ENCODE measurements at regions not wholly inside any gene's neighbourhood (a gene's known extent, or its start where the extent isn't known, plus 50 kb on each side); places are given as distances from the start of the nearest gene placed in this dataset.

GRCh38 chr6:156552849-156553248 lies 224.3 kb upstream of the ARID1B start:
- no peaks in the 10 kb centered on the region for H3K4me1 ChIP-seq (replicated peaks)
- no peak overlapping the region for H3K4me3 ChIP-seq
- no peaks in the 10 kb centered on the region for H3K27me3 ChIP-seq (replicated peaks)
- H3K36me3 ChIP-seq, result no peaks in the 10 kb centered on the region
- no peak overlapping the region for H3K27ac ChIP-seq
- H3K9me3 ChIP-seq (replicated peaks), result 0 out of 2 replicates have a peak, but pooled peaks cover 2% of the 10 kb centered on the region
- DNase-seq (ENCODE audit: low read depth in 1 of 2, low spot score in 2 of 2), result peak in 1 of 2 experiments; percentile 23

DNA sequence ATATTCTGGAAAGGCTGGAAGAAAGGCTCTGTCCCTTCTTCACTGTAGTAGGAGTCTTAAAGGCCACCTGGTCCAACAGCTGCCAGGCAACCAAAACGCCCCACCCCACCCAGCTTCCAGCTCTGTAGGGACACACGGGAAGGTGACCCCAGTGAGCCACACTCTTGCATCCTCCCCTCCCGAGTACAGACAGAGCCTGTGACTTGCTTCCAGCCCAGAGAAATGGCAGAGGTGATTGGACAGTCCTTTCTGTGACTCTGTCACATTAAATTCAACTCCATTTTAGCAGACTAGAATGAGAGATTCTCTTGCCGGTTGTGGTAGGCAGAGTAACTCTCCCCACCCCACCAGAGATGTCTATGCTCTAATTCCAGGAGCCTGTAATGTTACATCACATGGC lies 226.2 kb upstream of the ARID1B start:
- H3K27ac ChIP-seq, result no peak overlapping the region
- H3K4me3 ChIP-seq, result no peak overlapping the region
- no peaks in the 10 kb centered on the region for H3K36me3 ChIP-seq
- no peaks in the 10 kb centered on the region for H3K9me3 ChIP-seq (replicated peaks)
- peak in 1 of 2 experiments; percentile 27 for DNase-seq (ENCODE audit: low read depth in 1 of 2, low spot score in 2 of 2)
- H3K4me1 ChIP-seq (replicated peaks), result no peaks in the 10 kb centered on the region
- no peaks in the 10 kb centered on the region for H3K27me3 ChIP-seq (replicated peaks)

DNA sequence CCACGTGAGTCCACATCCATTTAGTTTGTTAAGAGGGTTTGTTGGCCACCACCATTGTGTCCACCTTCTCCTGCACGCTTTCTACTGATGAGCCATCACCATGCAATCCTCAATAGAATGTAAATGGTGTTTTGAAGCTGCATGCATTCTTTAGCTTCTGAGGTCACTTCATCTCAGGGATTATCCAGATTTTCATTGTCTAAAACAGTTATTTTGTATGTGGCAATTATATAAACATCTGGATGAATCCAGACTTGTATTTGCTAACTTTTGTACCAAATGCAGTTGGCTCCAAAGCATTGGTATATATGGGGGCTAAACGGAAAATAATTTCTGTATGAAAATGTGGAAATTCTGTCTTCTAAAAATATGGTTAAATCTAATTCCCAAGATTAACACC lies 231.2 kb upstream of the ARID1B start:
- DNase-seq (ENCODE audit: low read depth in 1 of 2, low spot score in 2 of 2), result peak in 1 of 2 experiments; percentile 5

DNA sequence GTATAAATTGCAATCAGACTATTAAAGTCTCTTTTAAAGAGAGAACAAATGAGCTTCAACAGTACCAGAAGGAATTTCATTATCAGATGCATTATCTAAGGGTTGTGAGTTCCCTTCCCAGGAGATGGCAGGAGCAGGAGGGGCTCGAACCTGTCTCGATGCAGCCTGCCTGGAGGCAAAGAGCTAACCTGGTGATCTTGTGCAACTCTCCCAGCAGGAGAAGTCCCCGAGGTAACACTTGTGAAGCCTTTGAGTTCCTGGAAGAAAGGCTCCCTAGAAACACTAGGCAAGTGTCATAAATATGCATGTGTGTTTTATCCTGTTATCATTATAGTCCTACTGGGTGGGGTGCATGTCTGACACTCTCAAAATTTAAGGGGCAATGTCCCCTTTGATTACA lies 232.2 kb upstream of the ARID1B start:
- H3K27ac ChIP-seq, result no peak overlapping the region
- no peaks in the 10 kb centered on the region for H3K4me1 ChIP-seq (replicated peaks)
- DNase-seq (ENCODE audit: low read depth in 1 of 2, low spot score in 2 of 2), result peak in 1 of 2 experiments; percentile 21
- no peaks in the 10 kb centered on the region for H3K9me3 ChIP-seq (replicated peaks)
- no peaks in the 10 kb centered on the region for H3K36me3 ChIP-seq
- H3K27me3 ChIP-seq (replicated peaks), result no peaks in the 10 kb centered on the region
- no peak overlapping the region for H3K4me3 ChIP-seq

More for the DNA sequence above, 231.2 kb upstream of the ARID1B start:
- Histone ChIP-seq H3K27ac (no peak overlapping the region), H3K4me1 (replicated peaks) (no peaks in the 10 kb centered on the region), H3K4me3 (no peak overlapping the region), H3K36me3 (no peaks in the 10 kb centered on the region), H3K27me3 (replicated peaks) (no peaks in the 10 kb centered on the region), H3K9me3 (replicated peaks) (no peaks in the 10 kb centered on the region)

- DNase-seq (ENCODE audit: low read depth in 1 of 2, low spot score in 2 of 2), result peak in 1 of 2 experiments; percentile 3
- H3K4me1 ChIP-seq (replicated peaks), result no peaks in the 10 kb centered on the region
- H3K27me3 ChIP-seq (replicated peaks), result no peaks in the 10 kb centered on the region
- no peak overlapping the region for H3K27ac ChIP-seq
- H3K9me3 ChIP-seq (replicated peaks), result no peaks in the 10 kb centered on the region
- no peak overlapping the region for H3K4me3 ChIP-seq
- H3K36me3 ChIP-seq, result no peaks in the 10 kb centered on the region
These were observed 233.1 kb upstream of the ARID1B start for GRCh38 chr6:156544046-156544445.

GRCh38 chr6:156543431-156543830 lies 233.7 kb upstream of the ARID1B start:
- Histone ChIP-seq H3K9me3 (replicated peaks) (no peaks in the 10 kb centered on the region), H3K36me3 (no peaks in the 10 kb centered on the region), H3K27me3 (replicated peaks) (no peaks in the 10 kb centered on the region), H3K4me1 (replicated peaks) (no peaks in the 10 kb centered on the region), H3K4me3 (no peak overlapping the region), H3K27ac (no peak overlapping the region)
- DNase-seq (ENCODE audit: low read depth in 1 of 2, low spot score in 2 of 2), result peak in 1 of 2 experiments; percentile 14

DNA sequence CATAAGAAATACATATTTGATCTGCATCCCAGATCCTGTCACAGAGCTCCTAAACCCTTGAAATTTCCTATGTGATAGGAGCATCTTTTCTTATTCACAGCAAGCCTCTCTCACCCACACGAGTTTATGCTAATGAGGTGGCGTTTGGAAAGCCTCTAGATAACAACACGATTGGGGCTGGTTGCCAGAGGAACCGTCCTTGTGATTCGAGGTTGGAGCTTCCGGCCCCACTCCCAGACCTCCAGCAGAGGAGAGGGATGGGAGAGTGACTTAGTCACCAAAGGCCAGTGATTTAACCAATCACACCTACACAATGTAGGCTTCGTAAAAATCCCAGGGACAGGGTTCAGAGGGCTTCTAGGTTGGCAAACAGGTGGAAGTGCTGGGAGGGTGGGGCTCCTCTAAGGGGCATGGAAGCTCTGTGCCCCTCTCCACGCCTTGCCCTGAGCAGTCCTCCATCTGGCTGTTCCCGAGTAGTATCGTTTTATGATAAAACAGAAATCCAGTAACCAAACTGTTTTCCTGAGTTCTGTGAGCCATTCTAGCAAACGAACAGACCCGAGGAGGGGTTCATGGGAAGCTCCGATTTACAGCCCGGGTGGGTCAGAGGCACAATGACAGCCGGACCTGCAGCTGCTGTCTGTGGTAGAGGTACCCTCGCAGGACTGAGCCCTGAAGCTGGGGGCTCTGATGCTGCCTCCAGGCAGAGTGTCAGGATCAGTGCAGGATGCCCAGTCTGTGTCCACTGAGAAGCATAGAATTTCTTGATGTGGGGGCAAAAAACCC lies 238.1 kb upstream of the ARID1B start:
- no peak for DNase-seq (ENCODE audit: low read depth in 1 of 2, low spot score in 2 of 2)
- no peaks in the 10 kb centered on the region for H3K4me1 ChIP-seq (replicated peaks)
- no peak overlapping the region for H3K27ac ChIP-seq
- H3K9me3 ChIP-seq (replicated peaks), result no peaks in the 10 kb centered on the region
- H3K27me3 ChIP-seq (replicated peaks), result no peaks in the 10 kb centered on the region
- no peaks in the 10 kb centered on the region for H3K36me3 ChIP-seq
- no peak overlapping the region for H3K4me3 ChIP-seq

DNA sequence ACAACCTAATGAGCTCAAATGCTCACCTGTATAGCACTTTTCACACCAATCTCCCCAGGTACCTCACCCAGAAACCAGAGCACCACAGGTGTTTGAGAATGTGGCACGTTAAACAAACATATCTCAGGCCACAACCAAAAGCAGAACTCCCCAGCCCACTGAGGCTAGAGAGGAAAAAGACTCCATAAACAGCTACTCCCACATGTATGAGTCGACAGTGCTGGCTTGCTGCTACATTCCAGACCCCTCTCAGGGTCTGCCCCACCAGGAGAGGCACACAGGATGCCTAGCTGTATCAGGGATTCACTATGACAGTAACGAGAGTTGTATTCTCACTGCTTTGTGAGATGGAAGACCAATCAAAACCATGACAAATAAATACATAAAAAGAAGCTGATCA lies 242.6 kb upstream of the ARID1B start:
- H3K4me1 ChIP-seq (replicated peaks), result no peaks in the 10 kb centered on the region
- no peak overlapping the region for H3K4me3 ChIP-seq
- no peaks in the 10 kb centered on the region for H3K36me3 ChIP-seq
- no peak for DNase-seq (ENCODE audit: low read depth in 1 of 2, low spot score in 2 of 2)
- no peak overlapping the region for H3K27ac ChIP-seq
- H3K9me3 ChIP-seq (replicated peaks), result no peaks in the 10 kb centered on the region
- no peaks in the 10 kb centered on the region for H3K27me3 ChIP-seq (replicated peaks)

DNA sequence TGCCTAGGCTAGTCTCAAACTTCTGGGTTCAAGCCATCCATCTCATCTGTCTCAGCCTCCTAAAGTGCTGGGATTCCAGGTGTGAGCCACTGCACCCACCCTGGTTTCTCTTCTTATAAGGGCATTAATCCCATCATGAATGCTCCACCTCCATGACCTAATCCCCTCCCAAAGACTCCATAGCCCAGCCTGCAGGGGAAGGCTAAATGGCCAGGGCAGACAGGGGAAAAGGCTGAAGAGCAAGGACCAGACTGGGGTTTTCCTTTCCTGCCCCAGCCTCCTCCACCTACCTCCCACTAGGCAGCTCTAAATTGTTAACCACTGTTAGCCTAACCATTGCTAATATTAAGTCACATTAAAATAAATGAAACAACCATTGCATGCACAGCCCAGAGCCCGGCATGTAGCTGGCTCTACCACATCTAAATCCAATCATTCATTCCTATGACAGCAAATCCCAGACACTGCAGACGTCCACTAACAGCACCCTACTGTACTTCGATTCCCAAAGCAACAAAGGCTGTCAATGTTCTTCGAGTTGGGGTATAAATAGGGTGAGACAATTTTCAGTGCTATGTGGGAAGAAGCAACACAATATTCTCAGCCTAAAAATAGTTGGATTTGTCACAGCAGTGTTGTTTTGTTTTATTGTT lies 243.2 kb upstream of the ARID1B start:
- no peak overlapping the region for H3K27ac ChIP-seq
- H3K9me3 ChIP-seq (replicated peaks), result no peaks in the 10 kb centered on the region
- H3K27me3 ChIP-seq (replicated peaks), result no peaks in the 10 kb centered on the region
- H3K4me3 ChIP-seq, result no peak overlapping the region
- no peak for DNase-seq (ENCODE audit: low read depth in 1 of 2, low spot score in 2 of 2)
- no peaks in the 10 kb centered on the region for H3K36me3 ChIP-seq
- H3K4me1 ChIP-seq (replicated peaks), result no peaks in the 10 kb centered on the region

- Histone ChIP-seq H3K4me3 (no peak overlapping the region), H3K27me3 (replicated peaks) (no peaks in the 10 kb centered on the region), H3K9me3 (replicated peaks) (no peaks in the 10 kb centered on the region), H3K4me1 (replicated peaks) (no peaks in the 10 kb centered on the region), H3K36me3 (no peaks in the 10 kb centered on the region), H3K27ac (no peak overlapping the region)
- no peak for DNase-seq (ENCODE audit: low read depth in 1 of 2, low spot score in 2 of 2)
These were observed 251.1 kb upstream of the ARID1B start for GRCh38 chr6:156526081-156526480.

DNA sequence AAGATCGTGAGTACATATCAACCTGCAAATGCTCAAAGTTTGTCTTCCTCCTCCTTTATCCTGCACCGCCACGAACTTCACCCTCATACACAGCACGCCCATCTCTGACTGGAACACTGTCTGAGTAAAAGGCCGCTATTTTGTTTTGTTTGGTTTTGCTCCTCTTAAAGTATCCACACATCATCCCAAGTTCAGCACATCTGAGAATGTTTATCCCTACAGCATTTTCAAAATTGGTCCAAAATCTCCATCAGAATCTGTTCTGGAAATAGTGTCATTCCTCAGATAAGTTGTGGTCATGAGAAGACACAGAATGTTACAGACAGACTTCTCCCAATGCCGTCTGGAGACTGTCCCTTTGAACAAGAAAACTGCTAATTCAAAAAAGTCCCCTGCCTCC lies 251.6 kb upstream of the ARID1B start:
- Histone ChIP-seq H3K27me3 (replicated peaks) (no peaks in the 10 kb centered on the region), H3K9me3 (replicated peaks) (no peaks in the 10 kb centered on the region), H3K36me3 (no peaks in the 10 kb centered on the region), H3K27ac (no peak overlapping the region), H3K4me1 (replicated peaks) (no peaks in the 10 kb centered on the region), H3K4me3 (no peak overlapping the region)
- DNase-seq (ENCODE audit: low read depth in 1 of 2, low spot score in 2 of 2), result no peak

DNA sequence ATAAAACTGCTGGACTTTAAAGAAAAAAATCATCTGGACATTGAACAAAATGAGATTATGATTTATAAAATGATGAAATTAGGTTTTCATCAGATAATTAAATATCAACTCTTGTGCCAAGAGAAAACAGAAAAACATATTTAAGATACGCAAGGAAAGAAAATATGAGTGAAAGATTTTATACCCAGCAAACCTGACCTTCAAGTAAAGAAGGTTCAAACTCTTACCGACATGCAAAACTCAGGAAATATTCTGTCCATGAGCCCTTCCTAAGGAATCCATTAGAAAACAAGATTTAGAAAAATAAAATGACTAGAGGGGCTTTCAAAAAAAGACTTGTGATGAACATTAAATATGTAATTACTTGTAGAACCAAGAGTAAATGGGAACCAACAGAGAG lies 257.2 kb upstream of the ARID1B start:
- Histone ChIP-seq H3K9me3 (replicated peaks) (peaks cover 4% of the 10 kb centered on the region; the same call in 1 of the 2 replicates), H3K4me3 (no peak overlapping the region), H3K4me1 (replicated peaks) (no peaks in the 10 kb centered on the region), H3K27me3 (replicated peaks) (no peaks in the 10 kb centered on the region), H3K36me3 (no peaks in the 10 kb centered on the region), H3K27ac (no peak overlapping the region)
- no peak for DNase-seq (ENCODE audit: low read depth in 1 of 2, low spot score in 2 of 2)

DNA sequence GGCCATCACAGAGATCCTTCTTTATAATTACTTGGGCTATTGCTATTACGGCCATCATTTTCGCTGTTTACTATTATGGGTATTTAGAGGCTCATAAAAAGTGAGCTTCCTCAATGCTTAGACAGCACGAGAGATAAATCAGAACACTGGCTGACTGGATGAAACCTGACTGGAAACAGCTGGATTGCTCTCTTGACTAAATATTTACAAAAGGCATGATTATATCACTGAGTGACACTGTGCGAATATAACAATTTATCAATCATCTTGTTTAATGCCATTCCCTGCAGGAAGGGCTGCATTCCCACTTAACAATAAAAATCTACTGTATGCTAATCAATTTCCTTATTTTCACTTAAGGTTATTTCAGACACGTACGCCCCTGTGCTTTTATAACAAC lies 260.1 kb upstream of the ARID1B start:
- Histone ChIP-seq H3K36me3 (no peaks in the 10 kb centered on the region), H3K9me3 (replicated peaks) (peaks cover 4% of the 10 kb centered on the region; the same call in 1 of the 2 replicates), H3K4me1 (replicated peaks) (no peaks in the 10 kb centered on the region), H3K27ac (no peak overlapping the region), H3K27me3 (replicated peaks) (no peaks in the 10 kb centered on the region), H3K4me3 (no peak overlapping the region)
- DNase-seq (ENCODE audit: low read depth in 1 of 2, low spot score in 2 of 2), result no peak

GRCh38 chr6:156515242-156515641 lies 261.9 kb upstream of the ARID1B start:
- no peak for DNase-seq (ENCODE audit: low read depth in 1 of 2, low spot score in 2 of 2)
- H3K4me1 ChIP-seq (replicated peaks), result no peaks in the 10 kb centered on the region
- no peaks in the 10 kb centered on the region for H3K36me3 ChIP-seq
- H3K27ac ChIP-seq, result no peak overlapping the region
- H3K4me3 ChIP-seq, result no peak overlapping the region
- H3K9me3 ChIP-seq (replicated peaks), result peaks cover 4% of the 10 kb centered on the region; the same call in 1 of the 2 replicates
- H3K27me3 ChIP-seq (replicated peaks), result no peaks in the 10 kb centered on the region

All from SJSA1 (cell line).